ENCODE measurements at regions not wholly inside any gene's neighbourhood (a gene's known extent, or its start where the extent isn't known, plus 50 kb on each side); places are given as distances from the start of the nearest gene placed in this dataset.

DNA sequence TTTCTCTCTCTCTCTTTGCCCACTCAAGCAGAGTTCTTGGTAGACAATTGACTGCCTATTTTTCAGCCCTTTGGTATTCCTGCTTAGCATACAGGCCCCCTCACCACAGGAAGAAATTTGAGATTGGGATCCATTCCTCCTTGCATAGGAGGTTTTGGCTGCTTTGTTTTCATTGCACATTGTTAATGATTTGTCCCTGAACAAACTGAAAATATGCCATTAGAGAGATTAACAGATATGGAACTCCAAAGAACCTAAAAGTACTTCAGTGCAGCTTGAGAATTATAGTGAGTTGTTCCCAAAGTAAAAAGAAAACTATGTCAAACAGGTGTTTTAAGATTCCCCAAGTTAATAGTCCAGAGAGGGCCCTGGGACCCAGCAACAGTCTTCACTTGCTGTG, 200.0 kb downstream of the TTLL7 start:
- Histone ChIP-seq H3K4me3 (no peak overlapping the region), H3K36me3 (no peaks in the 10 kb centered on the region), H3K4me1 (ENCODE audit: control insufficient read depth in 1 of 2, low read depth in 2 of 2) (peaks cover 0 to 28% of the 10 kb centered on the region in 2 donors), H3K27me3 (replicated peaks; ENCODE audit: insufficient read depth) (no peaks in the 10 kb centered on the region), H3K27ac (no peak overlapping the region), H3K9me3 (no peaks in the 10 kb centered on the region)
- DNase-seq (ENCODE audit: low spot score) (no peak), ATAC-seq (ENCODE audit: insufficient number of reproducible peaks, low FRiP score, low read depth) (no peak)
- TF ChIP-seq, protein P1, sequence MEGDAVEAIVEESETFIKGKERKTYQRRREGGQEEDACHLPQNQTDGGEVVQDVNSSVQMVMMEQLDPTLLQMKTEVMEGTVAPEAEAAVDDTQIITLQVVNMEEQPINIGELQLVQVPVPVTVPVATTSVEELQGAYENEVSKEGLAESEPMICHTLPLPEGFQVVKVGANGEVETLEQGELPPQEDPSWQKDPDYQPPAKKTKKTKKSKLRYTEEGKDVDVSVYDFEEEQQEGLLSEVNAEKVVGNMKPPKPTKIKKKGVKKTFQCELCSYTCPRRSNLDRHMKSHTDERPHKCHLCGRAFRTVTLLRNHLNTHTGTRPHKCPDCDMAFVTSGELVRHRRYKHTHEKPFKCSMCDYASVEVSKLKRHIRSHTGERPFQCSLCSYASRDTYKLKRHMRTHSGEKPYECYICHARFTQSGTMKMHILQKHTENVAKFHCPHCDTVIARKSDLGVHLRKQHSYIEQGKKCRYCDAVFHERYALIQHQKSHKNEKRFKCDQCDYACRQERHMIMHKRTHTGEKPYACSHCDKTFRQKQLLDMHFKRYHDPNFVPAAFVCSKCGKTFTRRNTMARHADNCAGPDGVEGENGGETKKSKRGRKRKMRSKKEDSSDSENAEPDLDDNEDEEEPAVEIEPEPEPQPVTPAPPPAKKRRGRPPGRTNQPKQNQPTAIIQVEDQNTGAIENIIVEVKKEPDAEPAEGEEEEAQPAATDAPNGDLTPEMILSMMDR (IDR thresholded peaks at IDR 0.05), result no peak

DNA sequence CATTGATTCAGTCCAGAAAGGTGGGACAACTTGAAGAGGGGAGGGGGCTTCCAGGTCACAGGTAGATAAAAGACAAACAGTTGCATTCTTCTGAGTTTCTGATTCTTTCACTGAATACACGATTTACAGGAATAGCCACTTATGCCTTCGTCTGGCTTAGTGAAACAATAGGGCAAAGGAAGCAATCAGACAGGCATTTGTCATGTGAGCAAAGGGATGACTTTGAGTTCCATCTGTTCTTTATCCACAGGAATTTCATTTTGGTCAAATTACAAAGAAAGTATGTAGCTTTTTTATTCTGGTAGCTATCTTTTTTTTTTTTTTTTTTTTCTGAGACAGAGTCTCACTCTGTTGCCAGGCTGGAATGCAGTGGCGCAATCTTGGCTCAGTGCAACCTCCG, 202.5 kb downstream of the TTLL7 start:
- DNase-seq (ENCODE audit: low spot score) (no peak), ATAC-seq (ENCODE audit: insufficient number of reproducible peaks, low FRiP score, low read depth) (no peak)
- H3K27me3 ChIP-seq (replicated peaks; ENCODE audit: insufficient read depth), result no peaks in the 10 kb centered on the region
- H3K36me3 ChIP-seq, result no peaks in the 10 kb centered on the region
- TF ChIP-seq, protein P1 (IDR thresholded peaks at IDR 0.05), result no peak
- no peak overlapping the region for H3K4me3 ChIP-seq
- H3K4me1 ChIP-seq (ENCODE audit: control insufficient read depth in 1 of 2, low read depth in 2 of 2), result peaks cover 0 to 12% of the 10 kb centered on the region in 2 donors
- no peak overlapping the region for H3K27ac ChIP-seq
- no peaks in the 10 kb centered on the region for H3K9me3 ChIP-seq

DNA sequence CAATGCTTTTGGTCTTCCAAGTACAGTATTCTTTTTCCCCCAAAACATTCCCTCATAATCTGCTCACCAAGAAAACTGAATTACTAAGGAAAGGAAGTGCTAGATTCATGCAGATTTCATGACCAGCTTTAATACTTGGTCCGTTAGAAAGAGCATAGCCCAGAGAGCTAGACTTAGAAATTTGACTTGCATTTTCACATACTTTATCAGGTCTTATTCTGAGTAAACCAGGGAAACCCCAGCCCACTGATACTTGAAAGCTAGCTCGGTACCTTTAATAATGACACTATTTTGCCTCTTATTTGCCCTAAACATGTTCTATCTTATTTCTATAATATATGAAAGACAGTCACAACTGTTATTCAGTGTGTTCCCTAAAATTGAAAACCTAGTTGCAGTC, 204.5 kb downstream of the TTLL7 start:
- Histone ChIP-seq H3K27ac (no peak overlapping the region), H3K4me1 (ENCODE audit: control insufficient read depth in 1 of 2, low read depth in 2 of 2) (peaks cover 0 to 3% of the 10 kb centered on the region in 2 donors), H3K27me3 (replicated peaks; ENCODE audit: insufficient read depth) (no peaks in the 10 kb centered on the region), H3K4me3 (no peak overlapping the region), H3K36me3 (no peaks in the 10 kb centered on the region), H3K9me3 (no peaks in the 10 kb centered on the region)
- DNase-seq (ENCODE audit: low spot score) (no peak), ATAC-seq (ENCODE audit: insufficient number of reproducible peaks, low FRiP score, low read depth) (no peak)
- TF ChIP-seq, protein P1 (IDR thresholded peaks at IDR 0.05), result no peak

DNA sequence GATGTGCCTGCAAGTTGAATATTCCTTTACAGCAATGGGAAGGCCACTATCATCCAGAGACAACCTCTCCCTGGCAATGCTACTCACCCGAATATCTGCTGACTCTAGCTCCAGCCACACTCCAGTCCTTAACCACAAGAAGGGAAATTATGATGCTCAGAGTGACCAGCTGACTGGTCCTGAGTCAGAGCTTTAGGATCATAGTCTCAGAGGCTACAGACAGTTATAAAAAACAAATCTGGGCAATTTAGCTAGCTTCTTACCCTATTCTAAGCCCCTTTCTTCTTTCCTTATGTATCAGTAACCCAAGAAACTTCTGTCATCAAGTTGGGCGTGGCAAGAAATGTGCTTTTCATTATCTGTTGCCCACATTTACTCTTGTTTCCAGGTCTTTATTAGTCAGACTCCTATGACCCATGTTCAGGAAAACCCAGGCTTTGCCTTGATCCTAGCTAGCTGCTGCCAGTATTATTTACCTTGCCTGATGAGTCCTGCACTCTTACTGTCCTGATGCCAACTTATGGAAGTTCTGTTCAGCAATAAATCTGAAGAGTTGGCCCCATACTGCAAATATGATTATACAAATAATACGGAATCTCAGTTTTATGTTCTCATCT, 207.0 kb downstream of the TTLL7 start:
- Histone ChIP-seq H3K27ac (no peak overlapping the region), H3K4me1 (ENCODE audit: control insufficient read depth in 1 of 2, low read depth in 2 of 2) (no peaks in the 10 kb centered on the region), H3K4me3 (no peak overlapping the region), H3K36me3 (no peaks in the 10 kb centered on the region), H3K27me3 (replicated peaks; ENCODE audit: insufficient read depth) (no peaks in the 10 kb centered on the region), H3K9me3 (no peaks in the 10 kb centered on the region)
- no peak for DNase-seq (ENCODE audit: low spot score)
- TF ChIP-seq, protein P1 (IDR thresholded peaks at IDR 0.05), result no peak
- ATAC-seq (ENCODE audit: insufficient number of reproducible peaks, low FRiP score, low read depth), result no peak

DNA sequence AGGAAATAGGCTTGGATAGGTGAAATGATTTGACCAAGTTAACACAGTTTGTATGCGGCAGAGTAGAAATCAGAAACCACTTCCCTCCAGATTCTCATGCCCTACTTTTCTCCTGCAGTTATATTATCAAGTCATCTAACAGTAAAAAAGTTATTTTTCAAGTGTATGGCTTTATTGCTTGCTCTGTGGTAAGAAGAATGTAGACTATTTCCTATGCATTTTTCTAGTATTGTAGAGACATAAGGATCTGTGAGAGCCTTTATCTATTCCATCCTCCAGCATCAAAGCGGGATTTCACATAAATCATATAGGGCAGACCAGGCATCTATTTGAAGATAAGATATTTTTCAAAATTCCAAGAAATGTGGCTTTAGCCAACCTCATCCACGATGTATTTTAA, 208.5 kb downstream of the TTLL7 start:
- ATAC-seq (ENCODE audit: insufficient number of reproducible peaks, low FRiP score, low read depth) (no peak), DNase-seq (ENCODE audit: low spot score) (no peak)
- no peaks in the 10 kb centered on the region for H3K36me3 ChIP-seq
- no peaks in the 10 kb centered on the region for H3K9me3 ChIP-seq
- TF ChIP-seq, protein P1 (IDR thresholded peaks at IDR 0.05), result no peak
- no peaks in the 10 kb centered on the region for H3K4me1 ChIP-seq (ENCODE audit: control insufficient read depth in 1 of 2, low read depth in 2 of 2)
- H3K4me3 ChIP-seq, result no peak overlapping the region
- H3K27ac ChIP-seq, result no peak overlapping the region
- H3K27me3 ChIP-seq (replicated peaks; ENCODE audit: insufficient read depth), result no peaks in the 10 kb centered on the region

Measured in thoracic aorta (tissue), 2 donors.